ENCODE measurements at regions not wholly inside any gene's neighbourhood (a gene's known extent, or its start where the extent isn't known, plus 50 kb on each side); places are given as distances from the start of the nearest gene placed in this dataset.

DNA sequence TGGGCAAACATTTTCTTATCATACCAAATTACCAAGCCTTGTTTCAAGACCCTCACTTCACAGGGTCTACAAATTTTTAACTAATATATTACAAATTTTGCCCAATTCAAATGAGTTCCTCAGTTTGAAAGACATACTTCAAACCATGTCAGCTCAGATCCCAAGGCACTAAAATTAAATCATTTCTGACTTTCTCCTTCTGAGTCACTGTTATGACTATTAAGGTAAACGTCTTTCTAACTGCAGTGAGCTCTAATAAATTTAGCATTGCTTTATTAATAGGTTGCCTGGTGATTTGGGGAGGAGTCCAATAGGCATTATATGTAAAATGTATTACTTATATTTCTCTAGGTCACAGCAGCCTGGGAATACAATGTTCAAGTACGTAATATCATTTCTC, 158.2 kb upstream of the ARHGEF26 start:
- TF ChIP-seq POLR2A (IDR thresholded peaks at IDR 0.05) (no peak), POLR2AphosphoS5 (IDR thresholded peaks at IDR 0.05) (no peak)

All from spleen (tissue), 3 donors.